GM19372 (cell line): ENCODE measurements at regions not wholly inside any gene's neighbourhood (a gene's known extent, or its start where the extent isn't known, plus 50 kb on each side); places are given as distances from the start of the nearest gene placed in this dataset.
A peak's percentile ranks its signal among the peaks of the same experiment; 100 is the strongest.
"Not testable (repeated sequence)": the region's sequence is repeated elsewhere in the genome, so short reads cannot be mapped to it uniquely, and the experiment has no call there.

ENCODE experiments used
- ATAC-seq: cut with Tn5 transposase; IDR thresholded peaks from one replicate; pipeline ENCODE4 v1.9.1; 2021; ENCODE audit warnings: mild to moderate bottlenecking, low read depth, moderate library complexity; ENCODE audit not compliant: unreplicated experiment

DNA sequence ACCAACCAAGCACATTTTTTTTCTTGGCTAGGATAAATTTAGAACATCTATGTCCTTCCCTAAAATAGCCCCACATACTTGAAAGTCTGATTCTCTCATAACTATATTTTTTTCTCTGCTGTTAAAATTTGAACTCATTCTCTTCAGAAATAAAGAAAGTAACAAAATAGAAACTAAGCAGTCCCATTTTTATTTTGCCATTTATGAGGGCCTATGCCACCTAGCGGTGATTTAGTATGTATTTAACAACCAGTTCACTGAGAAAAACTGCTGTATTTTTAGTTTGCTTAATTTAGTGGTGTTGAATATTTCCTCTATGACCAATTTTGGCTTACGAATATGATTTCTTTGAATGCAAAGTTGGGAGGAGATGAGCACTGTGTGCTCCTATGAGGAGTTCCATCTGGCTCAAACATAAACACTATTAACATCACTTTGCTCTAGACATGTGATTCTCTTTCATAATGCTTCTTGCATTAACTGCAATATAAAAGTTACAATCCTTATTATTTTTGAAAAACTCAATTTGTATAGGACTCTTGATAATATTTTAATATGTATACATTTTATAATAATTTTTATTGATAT, 116.6 kb downstream of the SYT15B start:
- ATAC-seq: not testable (repeated sequence)

- not testable (repeated sequence) for ATAC-seq
These were observed 103.5 kb upstream of the AGAP9 start for GRCh38 chr10:47626975-47627374.

DNA sequence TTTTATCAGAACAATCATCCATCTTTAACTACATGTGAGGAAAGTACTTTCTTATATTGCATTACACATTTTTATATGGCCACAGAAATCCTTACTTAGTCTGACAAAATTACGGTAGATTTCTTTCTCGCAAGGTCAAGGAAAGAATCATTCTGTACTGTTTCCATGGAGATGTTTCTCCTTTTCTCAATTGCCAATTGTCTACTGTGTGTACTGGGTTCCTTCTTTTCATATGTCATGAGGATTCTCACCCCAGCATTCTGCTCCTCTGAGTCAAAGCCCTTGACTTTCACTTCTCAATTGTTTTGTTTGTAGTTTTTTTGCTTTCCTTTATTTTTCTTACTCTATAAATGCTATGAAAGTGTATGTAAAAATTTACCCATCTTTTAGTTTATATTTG, 99.3 kb upstream of the AGAP9 start:
- not testable (repeated sequence) for ATAC-seq

DNA sequence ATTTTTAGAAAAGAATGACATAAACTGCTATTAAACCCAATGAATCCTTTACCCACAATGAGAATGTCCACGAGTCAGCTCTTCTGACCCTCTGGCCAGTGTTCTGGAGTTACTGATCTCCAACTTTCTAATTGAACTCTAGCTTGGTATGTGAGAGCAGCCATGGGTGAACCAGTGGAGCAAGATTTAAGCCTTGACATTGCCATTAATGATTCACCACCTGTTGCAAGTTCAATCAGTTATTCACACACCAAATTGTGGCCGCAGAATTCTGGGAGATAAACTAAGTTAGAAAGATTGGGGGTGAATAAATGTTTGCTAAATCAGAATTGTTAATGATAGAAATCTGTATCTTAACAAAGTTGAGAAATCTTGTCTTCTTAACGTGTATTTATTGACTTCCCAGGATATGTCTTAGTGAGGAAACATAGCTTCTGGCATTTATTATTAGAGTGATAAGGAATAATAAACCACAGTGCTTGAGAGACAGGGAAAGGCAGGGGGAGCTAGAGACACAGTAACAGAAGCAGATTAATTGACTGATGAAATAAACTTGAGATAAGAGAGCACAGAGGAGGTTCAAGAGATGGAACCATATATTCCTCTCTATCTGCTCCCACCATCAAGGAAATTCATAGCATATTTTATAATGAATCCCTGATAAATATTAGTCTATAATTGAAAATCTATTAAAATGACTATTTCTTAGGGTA, 96.0 kb upstream of the AGAP9 start:
- not testable (repeated sequence) for ATAC-seq

DNA sequence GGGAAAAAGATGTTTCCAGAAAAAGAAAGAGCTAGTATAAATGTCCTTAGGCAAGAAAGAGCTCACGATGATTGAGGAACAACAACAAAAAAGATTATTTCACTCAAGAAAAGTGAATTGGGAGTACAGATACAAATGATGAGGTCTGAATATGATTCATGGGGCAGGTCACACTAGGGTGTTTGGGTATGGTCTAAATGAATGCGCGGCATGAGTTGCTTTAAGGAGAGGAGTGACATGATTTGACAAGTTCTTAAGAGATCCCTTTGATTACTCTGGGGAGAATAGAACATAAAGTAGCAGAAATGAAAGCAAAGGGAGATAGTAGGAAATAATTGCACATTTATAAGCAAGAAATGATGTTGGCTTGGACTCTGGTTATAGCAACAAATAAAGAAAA, 85.9 kb upstream of the AGAP9 start:
- not testable (repeated sequence) for ATAC-seq

DNA sequence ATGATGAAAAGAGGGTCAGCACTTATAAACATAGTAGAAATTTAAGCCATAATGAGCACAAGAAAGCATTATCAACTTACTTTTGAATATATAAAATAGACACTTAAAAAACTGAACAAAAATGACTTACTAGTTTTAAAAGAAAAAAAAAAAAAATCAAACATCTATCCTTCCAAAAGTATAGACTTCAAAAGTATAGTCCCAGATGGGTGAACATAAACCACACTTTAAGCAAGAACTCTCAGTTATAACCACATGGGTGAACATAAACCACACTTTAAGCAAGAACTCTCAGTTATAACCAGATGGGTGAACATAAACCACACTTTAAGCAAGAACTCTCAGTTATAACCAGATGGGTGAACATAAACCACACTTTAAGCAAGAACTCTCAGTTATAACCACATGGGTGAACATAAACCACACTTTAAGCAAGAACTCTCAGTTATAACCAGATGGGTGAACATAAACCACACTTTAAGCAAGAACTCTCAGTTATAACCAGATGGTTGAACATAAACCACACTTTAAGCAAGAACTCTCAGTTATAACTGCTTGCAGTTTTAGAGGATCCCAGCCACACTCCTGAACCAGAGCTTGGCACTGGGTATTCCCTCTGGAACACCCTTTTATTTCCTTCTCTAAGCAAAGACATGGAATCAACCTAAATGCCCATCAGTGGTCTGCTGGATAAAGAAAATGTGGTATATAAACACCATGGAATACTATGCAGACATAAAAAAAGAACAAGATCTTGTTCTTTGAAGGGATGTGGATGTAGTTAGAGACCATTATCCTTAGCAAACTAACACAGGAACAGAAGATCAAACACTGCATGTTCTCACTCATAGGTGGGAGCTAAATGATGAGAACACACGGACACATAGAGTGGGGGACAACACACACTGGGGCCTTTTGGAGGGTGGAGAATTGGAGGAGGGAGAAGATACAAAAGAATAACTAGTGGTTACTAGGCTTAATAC, 82.6 kb upstream of the AGAP9 start:
- not testable (repeated sequence) for ATAC-seq

- ATAC-seq: not testable (repeated sequence)
These were observed 77.2 kb upstream of the AGAP9 start for GRCh38 chr10:47600604-47601003.

- not testable (repeated sequence) for ATAC-seq
These were observed 76.7 kb upstream of the AGAP9 start for GRCh38 chr10:47600127-47600526.

GRCh38 chr10:47599657-47600056, 76.2 kb upstream of the AGAP9 start:
- not testable (repeated sequence) for ATAC-seq

DNA sequence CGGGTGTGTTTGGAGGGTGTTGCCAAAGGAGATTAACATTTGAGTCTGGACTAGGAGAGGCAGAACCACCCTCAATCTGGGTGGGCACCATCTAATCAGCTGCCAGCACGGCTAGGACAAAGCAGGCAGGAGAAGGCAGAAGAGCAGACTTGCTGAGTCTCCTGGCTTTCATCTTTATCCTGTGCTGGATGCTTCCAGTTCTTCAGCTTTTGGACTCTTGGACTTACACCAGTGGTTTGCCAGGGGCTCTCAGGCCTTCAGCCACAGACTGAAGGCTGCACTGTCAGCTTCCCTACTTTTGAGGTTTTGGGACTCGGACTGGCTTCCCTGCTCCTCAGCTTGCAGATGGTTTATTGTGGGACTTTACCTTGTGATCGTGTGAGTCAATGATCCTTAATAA, 70.4 kb upstream of the AGAP9 start:
- ATAC-seq: not testable (repeated sequence)

GRCh38 chr10:47593129-47593528, 69.7 kb upstream of the AGAP9 start:
- not testable (repeated sequence) for ATAC-seq

DNA sequence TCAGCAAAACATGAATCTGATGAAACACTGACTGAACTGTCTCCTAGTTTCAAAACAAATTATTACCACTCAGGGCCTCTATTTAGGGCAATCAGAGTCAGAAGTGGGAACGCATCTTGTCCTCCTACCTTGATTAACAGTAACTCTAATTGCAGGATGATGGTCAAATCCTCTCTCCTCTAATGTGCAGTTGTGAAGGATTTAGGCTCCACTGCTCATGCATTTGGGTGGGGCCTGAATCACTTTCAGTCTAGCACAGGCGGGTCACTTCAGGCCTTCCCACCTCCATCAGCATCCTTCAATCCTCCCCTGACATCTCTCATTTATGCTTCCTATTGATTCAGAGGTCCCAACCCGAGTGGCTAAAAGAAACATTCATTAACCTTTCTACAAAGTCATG, 67.5 kb upstream of the AGAP9 start:
- ATAC-seq: not testable (repeated sequence)

DNA sequence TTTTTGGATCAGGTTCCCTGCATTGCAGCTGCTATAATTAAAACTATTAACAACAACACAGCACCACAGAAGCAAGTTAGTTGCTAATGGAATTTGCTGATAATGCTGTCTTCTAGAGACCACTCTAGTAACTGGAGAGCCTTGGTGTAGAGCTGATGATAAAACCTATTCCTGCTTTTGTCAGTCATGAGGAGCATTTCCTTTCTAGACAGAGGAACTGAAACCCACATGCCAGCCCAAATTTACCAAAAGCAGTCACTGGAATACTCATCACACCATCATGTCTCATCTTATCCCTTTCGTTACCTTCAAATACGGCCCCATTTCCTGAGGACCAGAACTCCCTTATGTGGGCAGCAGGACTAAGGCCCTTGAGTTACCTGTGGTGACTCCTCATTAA, 67.1 kb upstream of the AGAP9 start:
- not testable (repeated sequence) for ATAC-seq

DNA sequence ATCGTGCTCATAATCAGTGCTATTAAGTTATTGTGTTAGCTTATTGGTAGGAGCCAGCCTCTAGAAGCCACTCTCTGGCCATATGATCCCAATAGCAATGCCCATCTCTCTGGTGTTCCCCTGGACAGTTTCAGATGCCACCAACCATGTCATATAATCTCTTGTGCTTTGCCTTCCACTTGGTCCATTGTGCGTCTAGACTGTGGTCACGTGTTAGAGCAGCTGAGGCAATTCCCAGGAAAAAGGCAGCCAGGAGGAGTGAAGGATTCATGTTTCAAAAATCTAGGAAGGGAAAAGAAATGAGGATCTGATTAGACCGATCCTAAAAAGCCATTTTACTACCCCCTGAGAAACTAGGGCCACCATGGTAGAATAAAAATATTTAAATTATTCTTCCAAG, 58.6 kb upstream of the AGAP9 start:
- not testable (repeated sequence) for ATAC-seq

- ATAC-seq: not testable (repeated sequence)
These were observed 56.6 kb upstream of the AGAP9 start for GRCh38 chr10:47580063-47580462.

- ATAC-seq: peak; percentile 86
These were observed 55.1 kb upstream of the AGAP9 start for GRCh38 chr10:47578547-47578946.
